ENCODE measurements at regions not wholly inside any gene's neighbourhood (a gene's known extent, or its start where the extent isn't known, plus 50 kb on each side); places are given as distances from the start of the nearest gene placed in this dataset.

DNA sequence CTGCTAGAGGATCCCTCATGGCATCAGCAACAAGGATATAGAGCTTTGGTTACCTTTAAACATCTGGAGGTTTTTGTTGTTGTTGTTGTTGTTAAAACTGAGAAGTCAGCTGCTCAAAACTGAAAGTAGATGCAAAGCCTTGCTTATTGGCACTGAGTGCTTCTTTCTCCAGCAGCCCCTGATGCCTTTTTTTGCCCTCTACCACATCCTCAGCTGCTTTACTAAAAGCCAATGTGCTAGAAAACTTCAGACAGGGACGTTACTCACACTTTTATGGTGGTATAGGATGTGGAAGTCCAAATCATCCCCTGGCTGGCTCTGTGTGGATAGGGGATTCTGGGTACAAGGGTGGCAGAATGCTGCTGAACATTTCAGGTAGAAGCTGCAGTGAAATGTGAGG is 78.3 kb upstream of the CHST9 start:
- intact Hi-C loops (cut with DNase I), result no loop called here
- WGBS, result 67% methylated on average over 1 of the region's 1 CpG
- no peaks in the 10 kb centered on the region for H3K27me3 ChIP-seq
- no peaks in the 10 kb centered on the region for H3K4me1 ChIP-seq
- no peak overlapping the region for H3K4me3 ChIP-seq
- TF ChIP-seq POLR2AphosphoS5 (IDR thresholded peaks at IDR 0.05) (no peak), EP300 (IDR thresholded peaks at IDR 0.05) (no peak), POLR2A (IDR thresholded peaks at IDR 0.05; ENCODE audit: low read depth) (no peak)
- TF ChIP-seq, protein P1, sequence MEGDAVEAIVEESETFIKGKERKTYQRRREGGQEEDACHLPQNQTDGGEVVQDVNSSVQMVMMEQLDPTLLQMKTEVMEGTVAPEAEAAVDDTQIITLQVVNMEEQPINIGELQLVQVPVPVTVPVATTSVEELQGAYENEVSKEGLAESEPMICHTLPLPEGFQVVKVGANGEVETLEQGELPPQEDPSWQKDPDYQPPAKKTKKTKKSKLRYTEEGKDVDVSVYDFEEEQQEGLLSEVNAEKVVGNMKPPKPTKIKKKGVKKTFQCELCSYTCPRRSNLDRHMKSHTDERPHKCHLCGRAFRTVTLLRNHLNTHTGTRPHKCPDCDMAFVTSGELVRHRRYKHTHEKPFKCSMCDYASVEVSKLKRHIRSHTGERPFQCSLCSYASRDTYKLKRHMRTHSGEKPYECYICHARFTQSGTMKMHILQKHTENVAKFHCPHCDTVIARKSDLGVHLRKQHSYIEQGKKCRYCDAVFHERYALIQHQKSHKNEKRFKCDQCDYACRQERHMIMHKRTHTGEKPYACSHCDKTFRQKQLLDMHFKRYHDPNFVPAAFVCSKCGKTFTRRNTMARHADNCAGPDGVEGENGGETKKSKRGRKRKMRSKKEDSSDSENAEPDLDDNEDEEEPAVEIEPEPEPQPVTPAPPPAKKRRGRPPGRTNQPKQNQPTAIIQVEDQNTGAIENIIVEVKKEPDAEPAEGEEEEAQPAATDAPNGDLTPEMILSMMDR (IDR thresholded peaks at IDR 0.05), result no peak
- H3K27ac ChIP-seq (replicated peaks in 1 of 4), result no peak overlapping the region
- H3K36me3 ChIP-seq, result no peaks in the 10 kb centered on the region
- DNase-seq (ENCODE audit: extremely low spot score), result no peak
- peaks cover 0 to 12% (median 8%) of the 10 kb centered on the region in 4 donors for H3K9me3 ChIP-seq

DNA sequence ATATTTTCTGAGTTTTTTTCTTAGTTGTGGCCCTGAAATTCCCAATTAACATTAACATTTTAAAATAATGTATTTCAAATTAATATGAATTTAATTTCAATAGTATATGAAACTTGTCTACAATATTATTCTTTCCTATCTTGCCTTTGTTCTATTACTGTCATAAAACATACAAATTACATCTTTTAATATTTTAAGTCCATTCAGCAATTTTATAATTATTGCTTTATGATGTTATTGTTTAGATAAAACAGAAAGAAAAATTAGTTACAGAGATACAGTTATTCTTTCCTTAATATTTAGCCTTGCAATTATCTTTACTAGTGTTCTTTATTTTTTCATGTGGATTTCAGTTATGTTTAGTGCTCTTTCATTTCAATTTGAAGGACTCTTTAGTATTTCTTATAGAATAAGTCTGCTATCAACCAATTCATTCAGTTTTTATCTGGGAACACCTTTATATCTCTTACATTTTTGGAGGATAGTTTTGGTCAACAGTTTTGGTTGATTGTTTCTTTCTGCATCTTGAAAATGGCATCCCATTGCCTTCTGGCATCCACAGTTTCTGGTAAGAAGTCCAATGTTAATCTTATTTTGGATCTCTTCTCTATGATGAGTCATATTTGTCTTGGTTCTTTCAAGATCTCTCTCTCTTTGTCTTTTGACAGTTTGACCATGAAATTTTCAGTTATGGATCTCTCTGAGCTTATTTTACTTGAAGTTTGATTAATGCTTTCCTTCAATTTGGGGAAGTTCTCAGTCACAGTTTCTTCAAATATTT is 76.9 kb upstream of the CHST9 start:
- no peak overlapping the region for H3K4me3 ChIP-seq
- no peaks in the 10 kb centered on the region for H3K27me3 ChIP-seq
- no peaks in the 10 kb centered on the region for H3K36me3 ChIP-seq
- no peak for DNase-seq (ENCODE audit: extremely low spot score)
- TF ChIP-seq POLR2A (IDR thresholded peaks at IDR 0.05; ENCODE audit: low read depth), result no peak
- TF ChIP-seq POLR2AphosphoS5 (IDR thresholded peaks at IDR 0.05), result no peak
- no peak for TF ChIP-seq EP300 (IDR thresholded peaks at IDR 0.05)
- TF ChIP-seq, protein P1 (IDR thresholded peaks at IDR 0.05), result no peak
- H3K9me3 ChIP-seq, result peaks cover 0 to 12% (median 8%) of the 10 kb centered on the region in 4 donors
- no peaks in the 10 kb centered on the region for H3K4me1 ChIP-seq
- H3K27ac ChIP-seq (replicated peaks in 1 of 4), result no peak overlapping the region
- intact Hi-C loops (cut with DNase I), result no loop called here

DNA sequence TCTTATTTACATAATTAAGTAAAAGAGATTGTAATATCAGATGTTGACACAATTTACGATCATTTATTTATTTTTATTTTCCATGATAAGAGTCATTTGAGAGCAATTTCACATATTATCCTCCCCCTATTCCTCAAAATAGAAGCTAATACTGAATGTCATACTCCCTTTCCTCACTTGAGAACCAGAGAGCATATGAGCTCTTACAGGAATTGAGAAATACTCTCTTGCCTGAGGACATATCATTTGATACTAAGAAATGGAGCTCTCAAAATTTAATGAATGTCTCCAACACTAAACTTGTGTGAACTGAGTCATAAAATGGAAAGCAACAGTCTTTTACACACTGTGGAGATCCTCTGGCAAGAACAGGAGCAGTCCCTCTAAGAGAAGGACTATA is 68.5 kb upstream of the CHST9 start:
- WGBS, result 100% methylated on average over 1 of the region's 1 CpG

DNA sequence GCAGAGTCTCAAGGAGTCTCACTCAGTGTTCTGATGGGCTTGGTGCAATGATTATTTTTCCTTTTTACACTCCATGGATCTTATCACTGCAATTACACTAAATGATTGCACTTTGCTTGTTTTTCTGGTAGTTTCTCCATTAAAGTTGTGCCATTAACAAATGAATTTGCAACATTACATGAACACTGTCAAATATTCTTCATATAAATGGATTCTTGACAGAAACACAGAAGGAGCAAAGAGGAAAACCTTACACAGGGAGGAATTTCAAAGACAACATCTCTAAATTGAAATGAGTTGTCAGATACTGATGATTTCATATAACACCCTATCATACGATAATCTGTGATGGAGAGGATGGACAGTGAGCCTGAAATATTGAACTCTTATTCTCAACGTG is 65.4 kb upstream of the CHST9 start:
- H3K36me3 ChIP-seq, result no peaks in the 10 kb centered on the region
- TF ChIP-seq, protein P1 (IDR thresholded peaks at IDR 0.05), result no peak
- no peak for TF ChIP-seq EP300 (IDR thresholded peaks at IDR 0.05)
- no peak for TF ChIP-seq POLR2A (IDR thresholded peaks at IDR 0.05; ENCODE audit: low read depth)
- TF ChIP-seq POLR2AphosphoS5 (IDR thresholded peaks at IDR 0.05), result no peak
- WGBS, result 82% methylated on average over 2 of the region's 2 CpGs

More for the DNA sequence above, 68.5 kb upstream of the CHST9 start:
- Histone ChIP-seq H3K27me3 (no peaks in the 10 kb centered on the region), H3K27ac (replicated peaks in 1 of 4) (no peak overlapping the region), H3K36me3 (no peaks in the 10 kb centered on the region), H3K9me3 (no peaks in the 10 kb centered on the region), H3K4me3 (no peak overlapping the region), H3K4me1 (no peaks in the 10 kb centered on the region)
- DNase-seq (ENCODE audit: extremely low spot score), result no peak
- TF ChIP-seq, protein P1 (IDR thresholded peaks at IDR 0.05), result no peak
- TF ChIP-seq EP300 (IDR thresholded peaks at IDR 0.05) (no peak), POLR2A (IDR thresholded peaks at IDR 0.05; ENCODE audit: low read depth) (no peak), POLR2AphosphoS5 (IDR thresholded peaks at IDR 0.05) (no peak)
- intact Hi-C loops (cut with DNase I), result no loop called here

DNA sequence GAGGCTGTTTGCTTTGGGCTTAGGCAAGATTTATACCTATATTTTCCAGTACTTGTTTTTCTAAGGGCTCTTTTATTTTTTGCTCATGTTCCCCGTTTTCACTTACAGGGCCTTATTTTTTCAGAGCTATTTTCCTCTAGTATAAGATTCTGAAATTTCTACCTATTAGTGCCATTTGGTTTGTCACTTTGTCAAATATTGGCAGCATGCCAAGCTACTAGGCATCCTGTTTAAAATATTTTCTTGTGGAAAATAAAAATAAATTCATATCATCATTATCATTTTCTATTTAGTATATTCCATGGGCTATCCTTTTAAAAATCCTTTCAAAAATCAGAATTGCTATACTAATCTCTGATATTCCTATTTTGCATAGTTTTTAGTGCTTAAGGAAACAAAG is 64.8 kb upstream of the CHST9 start:
- WGBS, result 63% methylated on average over 1 of the region's 1 CpG
- Histone ChIP-seq H3K4me3 (no peak overlapping the region), H3K9me3 (no peaks in the 10 kb centered on the region), H3K27ac (replicated peaks in 1 of 4) (no peak overlapping the region), H3K27me3 (no peaks in the 10 kb centered on the region), H3K4me1 (no peaks in the 10 kb centered on the region), H3K36me3 (no peaks in the 10 kb centered on the region)
- no peak for DNase-seq (ENCODE audit: extremely low spot score)
- TF ChIP-seq EP300 (IDR thresholded peaks at IDR 0.05) (no peak), POLR2A (IDR thresholded peaks at IDR 0.05; ENCODE audit: low read depth) (no peak)
- TF ChIP-seq, protein P1 (IDR thresholded peaks at IDR 0.05), result no peak
- intact Hi-C loops (cut with DNase I), result no loop called here

More for the DNA sequence above, 65.4 kb upstream of the CHST9 start:
- DNase-seq (ENCODE audit: extremely low spot score), result no peak
- intact Hi-C loops (cut with DNase I), result no loop called here
- Histone ChIP-seq H3K27me3 (no peaks in the 10 kb centered on the region), H3K4me3 (no peak overlapping the region), H3K27ac (replicated peaks in 1 of 4) (no peak overlapping the region), H3K4me1 (no peaks in the 10 kb centered on the region), H3K9me3 (no peaks in the 10 kb centered on the region)

Data from esophagus muscularis mucosa (tissue), 4 donors.